Endothelial cell of umbilical vein (primary cell): ENCODE measurements at regions not wholly inside any gene's neighbourhood (a gene's known extent, or its start where the extent isn't known, plus 50 kb on each side); places are given as distances from the start of the nearest gene placed in this dataset.

Experiments
- EZH2 ChIP-seq: IDR thresholded peaks from 2 replicates; pipeline ENCODE4 v1.6.1; 2012; ENCODE audit warnings: borderline replicate concordance, low read depth, mild to moderate bottlenecking, moderate library complexity, low read length, inconsistent platforms; ENCODE audit not compliant: severe bottlenecking
- FOS ChIP-seq: IDR thresholded peaks from 2 replicates; pipeline ENCODE4 v1.6.1; 2011; ENCODE audit warnings: mild to moderate bottlenecking, low read length, moderate library complexity, borderline replicate concordance; ENCODE audit not compliant: insufficient read depth
- GATA2 ChIP-seq: IDR thresholded peaks from 2 replicates; pipeline ENCODE4 v1.7.0; 2011; ENCODE audit warnings: low read depth, mild to moderate bottlenecking, moderate library complexity, mixed read lengths, low read length; ENCODE audit not compliant: insufficient read length, insufficient read depth
- MYC ChIP-seq: IDR thresholded peaks from one replicate; pipeline ENCODE4 v1.6.1; 2011; ENCODE audit warnings: mild to moderate bottlenecking, low read depth, low read length
- POLR2A ChIP-seq: IDR thresholded peaks from 2 replicates; pipeline ENCODE4 v1.6.1; 2012; ENCODE audit warnings: low read depth, mild to moderate bottlenecking, control low read depth, low read length
- POLR2AphosphoS5 ChIP-seq: IDR thresholded peaks from 2 replicates; pipeline ENCODE4 v1.6.1; 2012; ENCODE audit warnings: low read depth, mild to moderate bottlenecking, control low read depth, low read length, moderate library complexity; ENCODE audit not compliant: insufficient read depth
- TF ChIP-seq, protein P1 (sequence below), 2 donors: IDR thresholded peaks; 1 replicate in 1 of 2; 2 replicates in 1 of 2; pipeline ENCODE4 v1.5.1; 2011; ENCODE audit warnings: low read length in 2 of 2, mild to moderate bottlenecking in 2 of 2, moderate library complexity in 2 of 2, control low read depth in 1 of 2, inconsistent platforms in 1 of 2, low read depth in 1 of 2; ENCODE audit not compliant: insufficient read depth in 1 of 2; ENCODE audit errors: extremely low read depth in 1 of 2
- TF ChIP-seq, protein P2 (sequence below): IDR thresholded peaks from 2 replicates; pipeline ENCODE4 v1.6.1; 2011; ENCODE audit not compliant: insufficient read depth, insufficient read length

DNA sequence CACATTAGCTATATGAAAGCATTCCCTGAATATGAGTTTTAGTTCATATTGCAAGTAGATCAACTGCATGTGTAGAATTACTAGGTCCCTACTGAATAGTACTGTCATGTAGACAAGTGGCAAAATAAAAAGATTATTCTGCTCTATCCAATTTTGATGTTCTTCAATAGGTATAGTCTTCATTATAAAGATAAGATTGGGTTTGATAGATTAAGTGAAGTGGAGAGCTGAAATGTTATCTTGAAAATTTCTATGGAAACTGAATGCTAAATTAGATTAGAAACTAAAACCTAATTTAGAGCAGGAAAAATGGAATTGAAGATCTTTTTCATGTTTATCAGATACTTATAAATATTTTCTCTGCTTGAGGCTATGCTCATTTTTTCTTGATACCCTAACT is 1610.0 kb downstream of the BRINP3 start:
- TF ChIP-seq POLR2A (no peak), POLR2AphosphoS5 (no peak), EZH2 (no peak), MYC (no peak), FOS (no peak), GATA2 (no peak)
- TF ChIP-seq, protein P1, sequence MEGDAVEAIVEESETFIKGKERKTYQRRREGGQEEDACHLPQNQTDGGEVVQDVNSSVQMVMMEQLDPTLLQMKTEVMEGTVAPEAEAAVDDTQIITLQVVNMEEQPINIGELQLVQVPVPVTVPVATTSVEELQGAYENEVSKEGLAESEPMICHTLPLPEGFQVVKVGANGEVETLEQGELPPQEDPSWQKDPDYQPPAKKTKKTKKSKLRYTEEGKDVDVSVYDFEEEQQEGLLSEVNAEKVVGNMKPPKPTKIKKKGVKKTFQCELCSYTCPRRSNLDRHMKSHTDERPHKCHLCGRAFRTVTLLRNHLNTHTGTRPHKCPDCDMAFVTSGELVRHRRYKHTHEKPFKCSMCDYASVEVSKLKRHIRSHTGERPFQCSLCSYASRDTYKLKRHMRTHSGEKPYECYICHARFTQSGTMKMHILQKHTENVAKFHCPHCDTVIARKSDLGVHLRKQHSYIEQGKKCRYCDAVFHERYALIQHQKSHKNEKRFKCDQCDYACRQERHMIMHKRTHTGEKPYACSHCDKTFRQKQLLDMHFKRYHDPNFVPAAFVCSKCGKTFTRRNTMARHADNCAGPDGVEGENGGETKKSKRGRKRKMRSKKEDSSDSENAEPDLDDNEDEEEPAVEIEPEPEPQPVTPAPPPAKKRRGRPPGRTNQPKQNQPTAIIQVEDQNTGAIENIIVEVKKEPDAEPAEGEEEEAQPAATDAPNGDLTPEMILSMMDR (IDR thresholded peaks at IDR 0.05; ENCODE audit: extremely low read depth in 1 of 2, insufficient read depth in 1 of 2, low read depth in 1 of 2, low read length in 2 of 2), result no peak
- TF ChIP-seq, protein P2, sequence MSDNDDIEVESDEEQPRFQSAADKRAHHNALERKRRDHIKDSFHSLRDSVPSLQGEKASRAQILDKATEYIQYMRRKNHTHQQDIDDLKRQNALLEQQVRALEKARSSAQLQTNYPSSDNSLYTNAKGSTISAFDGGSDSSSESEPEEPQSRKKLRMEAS, result no peak
